CD4-positive, alpha-beta memory T cell (primary cell): ENCODE measurements at regions not wholly inside any gene's neighbourhood (a gene's known extent, or its start where the extent isn't known, plus 50 kb on each side); places are given as distances from the start of the nearest gene placed in this dataset.

Experiments
- CTCF ChIA-PET: fragments of 350-600 bp; sonication (Branson Sonifier 250); formaldehyde crosslinking; loops from one replicate; lab custom pipeline; 2021; ENCODE audit warnings: inconsistent platforms; ENCODE audit not compliant: partially characterized antibody; lab: Charles Lee
- POLR2A ChIA-PET: fragments of 350-600 bp; sonication (Branson Sonifier 250); formaldehyde crosslinking; loops from one replicate; lab custom pipeline; 2021; ENCODE audit not compliant: partially characterized antibody; lab: Charles Lee
- DNase-seq, 5 donors: peaks; one replicate each; pipeline versions ENCODE4 v3.0.0 to v3.0.0-alpha.2; 2020 to 2022; ENCODE audit warnings: mixed read lengths in 1 of 5
- H3K27ac ChIP-seq: one replicate; pipeline ENCODE4 v1.7.0; 2013; ENCODE audit warnings: low read depth, low read length
- H3K27me3 ChIP-seq: 2 replicates; pipeline ENCODE4 v1.7.0; 2013; ENCODE audit warnings: mild to moderate bottlenecking, low read length, moderate library complexity; ENCODE audit not compliant: insufficient read depth
- H3K36me3 ChIP-seq: 2 replicates; pipeline ENCODE4 v1.7.0; 2013; ENCODE audit warnings: mild to moderate bottlenecking, low read length, moderate library complexity; ENCODE audit not compliant: insufficient read depth
- H3K4me1 ChIP-seq: 2 replicates; pipeline ENCODE4 v1.7.0; 2013; ENCODE audit warnings: mild to moderate bottlenecking, low read length, moderate library complexity; ENCODE audit not compliant: insufficient read depth
- H3K4me3 ChIP-seq, 2 donors: one replicate each; pipeline ENCODE4 v1.7.0; 2013; ENCODE audit warnings: low read length in 2 of 2, mild to moderate bottlenecking in 1 of 2
- H3K9me3 ChIP-seq, 2 donors: one replicate each; pipeline ENCODE4 v1.7.0; 2013; ENCODE audit warnings: low read length in 2 of 2, control low read depth in 1 of 2; ENCODE audit not compliant: control insufficient read depth in 1 of 2
- H3K27ac Mint-ChIP-seq, 7 donors: one replicate each; pipeline ENCODE4 v1.8.0; 2020 to 2021; ENCODE audit warnings: mixed read lengths in 7 of 7, mild to moderate bottlenecking in 6 of 7, inconsistent platforms in 3 of 7, moderate library complexity in 3 of 7
- H3K27me3 Mint-ChIP-seq, 2 donors: one replicate each; pipeline ENCODE4 v1.8.0; 2020 to 2021; ENCODE audit warnings: mixed read lengths in 2 of 2
- H3K36me3 Mint-ChIP-seq, 2 donors: one replicate each; pipeline ENCODE4 v1.8.0; 2020 to 2021; ENCODE audit warnings: mixed read lengths in 2 of 2, inconsistent platforms in 1 of 2, mild to moderate bottlenecking in 1 of 2
- H3K4me1 Mint-ChIP-seq, 4 donors: one replicate each; pipeline ENCODE4 v1.8.0; 2020 to 2021; ENCODE audit warnings: mixed read lengths in 4 of 4, mild to moderate bottlenecking in 1 of 4
- H3K4me3 Mint-ChIP-seq, 8 donors: one replicate each; pipeline ENCODE4 v1.8.0; 2020 to 2021; ENCODE audit warnings: mixed read lengths in 8 of 8, mild to moderate bottlenecking in 7 of 8, moderate library complexity in 6 of 8, inconsistent platforms in 3 of 8
- H3K9me3 Mint-ChIP-seq, 8 donors: one replicate each; pipeline ENCODE4 v1.8.0; 2020 to 2021; ENCODE audit warnings: mixed read lengths in 8 of 8, mild to moderate bottlenecking in 5 of 8, inconsistent platforms in 3 of 8, moderate library complexity in 1 of 8
- intact Hi-C: fragments of 100-400 bp; cut with micrococcal nuclease; formaldehyde crosslinking; loops from one replicate; pipeline ENCODE4 v1.15.1; 2023

DNA sequence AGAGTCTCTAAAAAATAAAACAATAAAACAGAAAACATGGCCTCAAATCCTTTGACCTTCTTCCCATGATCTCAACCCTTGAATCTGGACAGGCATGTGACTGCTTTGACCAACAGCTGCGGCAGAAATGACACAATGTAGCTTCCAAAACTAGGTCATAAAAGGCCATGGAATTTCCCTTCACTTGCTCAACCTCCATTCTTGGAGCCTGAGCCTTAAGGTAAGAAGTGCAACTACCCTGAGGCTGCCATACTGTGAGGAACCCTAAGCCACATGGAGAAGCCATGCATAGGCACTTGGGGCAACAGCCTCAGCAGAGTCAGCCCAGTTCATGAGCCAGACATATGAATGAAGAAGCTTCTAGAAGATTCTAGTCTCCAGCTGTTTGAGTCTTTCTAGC lies 75.7 kb upstream of the BRD7 start:
- Histone ChIP-seq H3K4me3 (no peak overlapping the region), H3K4me1 (no peaks in the 10 kb centered on the region), H3K27me3 (no peaks in the 10 kb centered on the region), H3K27ac (no peak overlapping the region), H3K9me3 (peaks cover 0 to 13% of the 10 kb centered on the region in 2 donors), H3K36me3 (no peaks in the 10 kb centered on the region)
- ChIA-PET CTCF (interaction anchor here (0.9 kb wide), 1 partner anchor 221 kb away, joined by 4 read pairs; no protein-coding TSS in a partner anchor), POLR2A (no interaction called here)
- Mint-ChIP-seq H3K27me3 (peaks cover 0 to 4% of the 10 kb centered on the region in 2 donors), H3K9me3 (peaks cover 0 to 28% (median 16%) of the 10 kb centered on the region in 8 donors), H3K36me3 (peaks cover 4 to 16% of the 10 kb centered on the region in 2 donors), H3K27ac (no peak overlapping the region), H3K4me3 (no peak overlapping the region), H3K4me1 (peaks cover 0 to 8% (median under 1%) of the 10 kb centered on the region in 4 donors)
- no peak for DNase-seq
- intact Hi-C loops: no loop called here

DNA sequence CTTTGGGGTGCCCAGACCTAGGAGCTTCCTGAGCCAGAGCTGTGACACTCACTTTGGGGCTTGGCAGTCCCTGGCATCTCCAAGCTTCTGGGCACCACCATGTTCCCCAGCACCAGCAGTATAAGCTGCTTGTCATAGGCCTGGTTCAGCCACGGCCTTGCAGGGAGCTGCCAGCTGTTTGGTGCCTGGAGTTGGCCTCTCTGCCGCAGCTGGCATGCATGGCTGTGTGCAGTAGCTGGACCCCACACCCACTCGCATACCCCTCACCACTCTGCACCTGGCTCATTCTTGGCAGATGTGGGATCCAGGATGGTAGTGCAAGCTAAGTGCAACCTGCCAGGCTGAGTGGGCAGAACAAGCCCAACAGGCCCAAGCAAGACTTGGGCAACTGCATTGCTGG lies 73.4 kb upstream of the BRD7 start:
- Histone ChIP-seq H3K27me3 (no peaks in the 10 kb centered on the region), H3K36me3 (no peaks in the 10 kb centered on the region), H3K4me3 (no peak overlapping the region), H3K4me1 (no peaks in the 10 kb centered on the region), H3K27ac (no peak overlapping the region), H3K9me3 (peaks cover 0 to 13% of the 10 kb centered on the region in 2 donors)
- peaks cover 0 to 42% (median 27%) of the 10 kb centered on the region in 8 donors for H3K9me3 Mint-ChIP-seq
- H3K4me3 Mint-ChIP-seq: no peak overlapping the region
- no peak overlapping the region for H3K27ac Mint-ChIP-seq
- ChIA-PET CTCF (interaction anchor here (1.1 kb wide), 1 partner anchor 364 kb away, joined by 3 read pairs; no protein-coding TSS in a partner anchor), POLR2A (no interaction called here)
- H3K27me3 Mint-ChIP-seq: no peaks in the 10 kb centered on the region
- H3K4me1 Mint-ChIP-seq: no peaks in the 10 kb centered on the region
- peaks cover 4 to 21% of the 10 kb centered on the region in 2 donors for H3K36me3 Mint-ChIP-seq
- no peak for DNase-seq
- intact Hi-C loops: no loop called here

DNA sequence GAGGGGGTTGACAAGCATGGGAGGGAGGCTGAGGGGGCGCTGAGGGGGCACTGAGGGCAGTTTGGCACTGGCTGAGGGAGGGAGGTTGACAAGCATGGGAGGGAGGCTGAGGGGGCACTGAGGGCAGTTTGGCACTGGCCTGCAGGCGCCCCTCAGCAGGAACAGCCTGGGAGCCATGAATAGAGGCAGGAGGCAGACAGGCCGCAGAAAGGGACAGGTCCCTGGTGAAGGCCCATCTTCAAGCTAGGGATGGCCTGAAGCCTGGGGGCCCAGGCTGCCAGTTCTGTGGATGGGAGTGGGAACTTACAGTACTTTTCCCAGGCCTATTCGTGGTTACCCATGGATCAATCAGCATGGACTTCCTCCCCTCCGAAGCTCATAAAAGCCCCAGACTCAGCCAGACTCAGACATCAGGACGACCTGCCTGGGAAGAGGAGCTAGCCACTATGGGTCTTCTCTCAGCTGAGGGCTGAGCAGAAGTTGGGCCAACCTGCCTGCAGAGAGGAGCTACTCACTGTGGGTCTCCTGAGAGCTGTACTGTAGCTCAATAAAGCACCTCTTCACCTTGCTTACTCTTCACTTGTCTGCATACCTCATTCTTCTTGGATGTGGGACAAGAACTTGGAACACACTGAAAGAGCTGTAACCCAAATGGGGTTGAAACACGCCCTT lies 72.8 kb upstream of the BRD7 start:
- Mint-ChIP-seq H3K9me3 (peaks cover 0 to 42% (median 27%) of the 10 kb centered on the region in 8 donors), H3K27ac (no peak overlapping the region), H3K36me3 (peaks cover 4 to 21% of the 10 kb centered on the region in 2 donors), H3K27me3 (no peaks in the 10 kb centered on the region), H3K4me3 (no peak overlapping the region), H3K4me1 (no peaks in the 10 kb centered on the region)
- no peaks in the 10 kb centered on the region for H3K27me3 ChIP-seq
- intact Hi-C loops: no loop called here
- no peak overlapping the region for H3K27ac ChIP-seq
- no peak for DNase-seq
- CTCF ChIA-PET: interaction anchor here (1.1 kb wide), 1 partner anchor 365 kb away, joined by 3 read pairs; no protein-coding TSS in a partner anchor
- POLR2A ChIA-PET: no interaction called here
- H3K9me3 ChIP-seq: peaks cover 0 to 13% of the 10 kb centered on the region in 2 donors
- no peak overlapping the region for H3K4me3 ChIP-seq
- no peaks in the 10 kb centered on the region for H3K36me3 ChIP-seq
- no peaks in the 10 kb centered on the region for H3K4me1 ChIP-seq

DNA sequence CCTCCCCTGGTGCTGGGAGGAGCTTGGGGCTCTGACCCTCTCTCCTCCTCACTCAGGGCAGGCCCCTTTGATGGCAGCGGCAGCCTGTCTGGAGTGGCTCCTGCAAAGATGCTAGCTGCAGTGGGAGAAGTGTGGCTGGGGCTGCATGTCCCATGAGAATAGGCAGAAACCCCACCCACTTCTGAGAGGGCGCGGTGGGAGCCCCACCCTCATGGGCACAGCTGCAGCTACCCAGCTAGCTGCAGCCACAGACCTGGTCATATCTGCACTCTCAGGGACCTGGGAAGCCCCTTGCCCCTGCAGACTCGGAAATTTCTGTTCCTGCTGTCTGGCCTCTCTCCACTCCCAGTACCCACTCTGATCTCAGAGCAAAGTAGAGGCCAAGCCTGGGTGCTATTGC lies 72.2 kb upstream of the BRD7 start:
- peaks cover 0 to 42% (median 27%) of the 10 kb centered on the region in 8 donors for H3K9me3 Mint-ChIP-seq
- H3K4me1 Mint-ChIP-seq: no peaks in the 10 kb centered on the region
- H3K27ac Mint-ChIP-seq: no peak overlapping the region
- Histone ChIP-seq H3K9me3 (peaks cover 0 to 13% of the 10 kb centered on the region in 2 donors), H3K4me3 (no peak overlapping the region), H3K36me3 (no peaks in the 10 kb centered on the region), H3K27ac (no peak overlapping the region), H3K4me1 (no peaks in the 10 kb centered on the region), H3K27me3 (no peaks in the 10 kb centered on the region)
- peaks cover 4 to 21% of the 10 kb centered on the region in 2 donors for H3K36me3 Mint-ChIP-seq
- no peak overlapping the region for H3K4me3 Mint-ChIP-seq
- DNase-seq: no peak
- H3K27me3 Mint-ChIP-seq: peaks cover 0 to 2% of the 10 kb centered on the region in 2 donors
- intact Hi-C loops: no loop called here
- CTCF ChIA-PET: no interaction called here
- POLR2A ChIA-PET: no interaction called here

DNA sequence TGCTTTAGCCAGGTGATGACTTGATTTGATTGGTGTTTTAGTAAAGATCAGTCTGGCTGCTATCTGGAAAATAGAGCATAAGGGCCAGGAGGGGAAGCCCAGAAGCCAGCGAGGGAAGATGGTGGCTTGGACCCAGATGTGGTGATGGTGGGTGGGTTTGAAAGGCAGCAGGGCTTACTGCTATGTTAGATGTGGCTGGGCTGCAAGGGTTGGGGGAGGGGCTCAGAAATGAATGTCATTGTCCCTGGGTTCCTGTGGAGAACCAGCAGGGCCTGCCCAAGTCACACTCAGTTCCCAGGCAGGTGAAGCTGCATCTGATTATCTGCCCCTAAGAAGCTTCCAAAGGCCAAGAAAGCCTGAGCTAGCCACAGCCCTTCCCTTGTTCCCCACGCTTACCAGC lies 71.7 kb upstream of the BRD7 start:
- Mint-ChIP-seq H3K4me3 (no peak overlapping the region), H3K36me3 (peaks cover 4 to 21% of the 10 kb centered on the region in 2 donors), H3K4me1 (no peaks in the 10 kb centered on the region), H3K27me3 (peaks cover 0 to 2% of the 10 kb centered on the region in 2 donors), H3K27ac (no peak overlapping the region), H3K9me3 (peaks cover 0 to 42% (median 27%) of the 10 kb centered on the region in 8 donors)
- no peak overlapping the region for H3K27ac ChIP-seq
- no peak for DNase-seq
- POLR2A ChIA-PET: no interaction called here
- H3K4me1 ChIP-seq: no peaks in the 10 kb centered on the region
- H3K4me3 ChIP-seq: no peak overlapping the region
- H3K27me3 ChIP-seq: no peaks in the 10 kb centered on the region
- CTCF ChIA-PET: no interaction called here
- H3K36me3 ChIP-seq: no peaks in the 10 kb centered on the region
- peaks cover 0 to 13% of the 10 kb centered on the region in 2 donors for H3K9me3 ChIP-seq
- intact Hi-C loops: no loop called here

DNA sequence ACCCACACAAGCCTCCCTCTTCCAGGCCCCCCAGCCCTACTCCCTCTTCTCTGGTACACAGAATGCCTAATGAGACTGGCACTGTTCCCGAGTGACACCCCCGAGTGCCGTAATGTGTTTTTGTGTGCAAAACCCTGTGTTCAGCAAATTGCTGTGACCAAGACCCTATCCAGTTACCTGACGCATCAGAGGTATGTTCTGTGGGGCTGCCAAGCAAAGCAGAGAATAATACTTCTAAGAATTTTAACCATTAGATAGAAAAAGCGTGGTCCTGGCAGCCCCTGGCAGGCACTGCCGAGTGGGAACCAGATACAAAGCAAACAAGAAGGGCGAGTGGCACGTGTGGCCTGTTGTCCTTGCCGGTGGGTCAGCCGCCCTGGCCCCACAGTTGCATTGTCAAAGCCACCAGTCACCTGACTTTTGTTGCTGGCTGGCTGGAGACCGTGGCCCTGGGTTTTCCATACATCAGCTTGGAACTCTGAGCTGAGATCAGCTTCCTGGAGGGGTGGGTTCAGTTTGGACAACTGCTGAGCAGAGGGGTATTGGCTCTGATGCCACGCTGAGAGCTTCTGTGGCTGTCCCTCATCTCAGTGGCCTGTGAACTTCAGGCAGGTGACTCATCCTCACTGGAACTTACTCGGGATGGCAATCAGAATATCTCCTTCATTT lies 69.1 kb upstream of the BRD7 start:
- intact Hi-C loops: no loop called here
- Mint-ChIP-seq H3K36me3 (peaks cover 4 to 17% of the 10 kb centered on the region in 2 donors), H3K4me3 (no peak overlapping the region), H3K27me3 (peaks cover 4 to 9% of the 10 kb centered on the region in 2 donors), H3K9me3 (peaks cover 0 to 39% (median 27%) of the 10 kb centered on the region in 8 donors), H3K4me1 (no peaks in the 10 kb centered on the region), H3K27ac (no peak overlapping the region)
- Histone ChIP-seq H3K4me3 (no peak overlapping the region), H3K4me1 (no peaks in the 10 kb centered on the region), H3K9me3 (peaks cover 0 to 13% of the 10 kb centered on the region in 2 donors), H3K36me3 (no peaks in the 10 kb centered on the region), H3K27me3 (no peaks in the 10 kb centered on the region), H3K27ac (no peak overlapping the region)
- no peak for DNase-seq
- ChIA-PET CTCF (no interaction called here), POLR2A (no interaction called here)

DNA sequence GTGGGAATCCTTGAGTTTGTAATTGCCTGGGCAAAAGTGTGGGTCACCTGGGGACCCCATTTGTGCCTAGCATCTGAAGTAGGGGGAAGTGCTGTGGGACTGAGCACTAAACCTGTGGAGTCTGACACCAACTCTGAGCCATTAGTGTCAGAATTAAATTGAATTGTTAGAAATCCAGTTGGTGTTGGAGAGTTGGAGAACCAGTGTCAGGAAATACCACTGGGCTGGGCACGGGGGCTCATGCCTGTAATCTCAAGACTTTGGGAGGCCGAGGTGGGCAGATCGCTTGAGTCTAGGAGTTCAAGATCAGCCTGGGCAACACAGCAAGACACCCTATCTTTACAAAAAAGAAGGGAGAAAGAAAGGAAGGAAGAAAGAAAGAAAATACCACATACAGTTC lies 67.5 kb upstream of the BRD7 start:
- Histone ChIP-seq H3K4me1 (no peaks in the 10 kb centered on the region), H3K4me3 (no peak overlapping the region), H3K36me3 (no peaks in the 10 kb centered on the region), H3K27ac (no peak overlapping the region), H3K27me3 (no peaks in the 10 kb centered on the region), H3K9me3 (peaks cover 0 to 4% of the 10 kb centered on the region in 2 donors)
- peaks cover 4 to 19% of the 10 kb centered on the region in 2 donors for H3K27me3 Mint-ChIP-seq
- ChIA-PET POLR2A (no interaction called here), CTCF (no interaction called here)
- no peak for DNase-seq
- H3K4me1 Mint-ChIP-seq: no peaks in the 10 kb centered on the region
- peaks cover 4 to 14% of the 10 kb centered on the region in 2 donors for H3K36me3 Mint-ChIP-seq
- intact Hi-C loops: no loop called here
- no peak overlapping the region for H3K27ac Mint-ChIP-seq
- H3K9me3 Mint-ChIP-seq: peaks cover 0 to 28% (median 22%) of the 10 kb centered on the region in 8 donors
- H3K4me3 Mint-ChIP-seq: no peak overlapping the region
